GM12878 (cell line): ENCODE measurements at regions not wholly inside any gene's neighbourhood (a gene's known extent, or its start where the extent isn't known, plus 50 kb on each side); places are given as distances from the start of the nearest gene placed in this dataset.

Experiments
- CBX5 ChIP-seq: sonication (generic); IDR thresholded peaks from 2 replicates; pipeline ENCODE4 v1.6.1; 2016; ENCODE audit warnings: low read depth, moderate library complexity, mild to moderate bottlenecking, inconsistent platforms
- EZH2 ChIP-seq: IDR thresholded peaks from 2 replicates; pipeline ENCODE4 v1.6.1; 2012; ENCODE audit warnings: low read depth, mild to moderate bottlenecking, control low read depth, inconsistent platforms, low read length, borderline replicate concordance; ENCODE audit not compliant: control insufficient read depth
- POLR2AphosphoS5 ChIP-seq: IDR thresholded peaks from 2 replicates; pipeline ENCODE4 v1.6.1; 2011; ENCODE audit warnings: mild to moderate bottlenecking, low read length, inconsistent platforms
- SIN3A ChIP-seq: IDR thresholded peaks from 2 replicates; pipeline ENCODE4 v1.6.1; 2012; ENCODE audit warnings: low read depth, low read length, improper control_type of control experiment
- SP1 ChIP-seq: IDR thresholded peaks from one replicate; pipeline ENCODE4 v1.6.1; 2011; ENCODE audit warnings: low read depth, low read length
- SPI1 ChIP-seq: IDR thresholded peaks from 2 replicates; pipeline ENCODE4 v1.6.1; 2011; ENCODE audit warnings: low read depth, mild to moderate bottlenecking, low read length, moderate library complexity, borderline replicate concordance; ENCODE audit not compliant: insufficient read depth
- TF ChIP-seq, protein P1 (sequence below): IDR thresholded peaks from 2 replicates; pipeline ENCODE4 v1.6.1; 2011; ENCODE audit warnings: mild to moderate bottlenecking, low read depth, low read length, moderate library complexity; ENCODE audit not compliant: insufficient replicate concordance
- TF ChIP-seq, protein P2 (sequence below), 3 experiments: IDR thresholded peaks in 2 of 3; conservative IDR thresholded peaks in 1 of 3; 2 replicates each; pipeline ENCODE4 v1.5.1; 2011; ENCODE audit warnings: low read depth in 3 of 3, low read length in 3 of 3, mild to moderate bottlenecking in 3 of 3, control low read depth in 2 of 3, moderate library complexity in 2 of 3, inconsistent platforms in 1 of 3, mixed read lengths in 1 of 3; ENCODE audit not compliant: control insufficient read depth in 2 of 3, insufficient read depth in 1 of 3; ENCODE audit errors: extremely low read depth in 1 of 3

DNA sequence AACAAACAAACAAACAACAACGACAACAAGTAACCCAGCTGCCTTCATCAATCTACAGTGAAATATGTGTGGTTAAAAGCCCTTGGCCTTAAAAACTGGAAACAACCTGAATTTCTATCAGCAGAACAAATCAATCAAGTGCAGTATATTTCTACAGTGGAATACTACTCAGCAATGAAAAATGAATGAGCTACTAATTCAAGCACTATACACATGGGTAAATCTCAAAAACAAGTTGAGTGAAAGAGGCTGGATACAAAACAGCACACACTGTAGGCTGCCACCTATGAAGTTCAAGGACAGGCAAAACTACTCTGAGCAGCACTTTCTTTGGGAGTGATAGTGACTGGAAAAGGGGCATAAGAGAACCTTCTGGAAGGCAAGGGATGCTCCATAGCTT, 395.5 kb upstream of the PROK2 start:
- TF ChIP-seq SPI1, result no peak
- no peak for TF ChIP-seq SP1
- TF ChIP-seq POLR2AphosphoS5, result no peak
- TF ChIP-seq EZH2, result no peak
- no peak for TF ChIP-seq CBX5
- TF ChIP-seq, protein P1, sequence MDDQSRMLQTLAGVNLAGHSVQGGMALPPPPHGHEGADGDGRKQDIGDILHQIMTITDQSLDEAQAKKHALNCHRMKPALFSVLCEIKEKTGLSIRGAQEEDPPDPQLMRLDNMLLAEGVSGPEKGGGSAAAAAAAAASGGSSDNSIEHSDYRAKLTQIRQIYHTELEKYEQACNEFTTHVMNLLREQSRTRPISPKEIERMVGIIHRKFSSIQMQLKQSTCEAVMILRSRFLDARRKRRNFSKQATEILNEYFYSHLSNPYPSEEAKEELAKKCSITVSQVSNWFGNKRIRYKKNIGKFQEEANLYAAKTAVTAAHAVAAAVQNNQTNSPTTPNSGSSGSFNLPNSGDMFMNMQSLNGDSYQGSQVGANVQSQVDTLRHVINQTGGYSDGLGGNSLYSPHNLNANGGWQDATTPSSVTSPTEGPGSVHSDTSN, result no peak
- no peak for TF ChIP-seq SIN3A
- TF ChIP-seq, protein P2, sequence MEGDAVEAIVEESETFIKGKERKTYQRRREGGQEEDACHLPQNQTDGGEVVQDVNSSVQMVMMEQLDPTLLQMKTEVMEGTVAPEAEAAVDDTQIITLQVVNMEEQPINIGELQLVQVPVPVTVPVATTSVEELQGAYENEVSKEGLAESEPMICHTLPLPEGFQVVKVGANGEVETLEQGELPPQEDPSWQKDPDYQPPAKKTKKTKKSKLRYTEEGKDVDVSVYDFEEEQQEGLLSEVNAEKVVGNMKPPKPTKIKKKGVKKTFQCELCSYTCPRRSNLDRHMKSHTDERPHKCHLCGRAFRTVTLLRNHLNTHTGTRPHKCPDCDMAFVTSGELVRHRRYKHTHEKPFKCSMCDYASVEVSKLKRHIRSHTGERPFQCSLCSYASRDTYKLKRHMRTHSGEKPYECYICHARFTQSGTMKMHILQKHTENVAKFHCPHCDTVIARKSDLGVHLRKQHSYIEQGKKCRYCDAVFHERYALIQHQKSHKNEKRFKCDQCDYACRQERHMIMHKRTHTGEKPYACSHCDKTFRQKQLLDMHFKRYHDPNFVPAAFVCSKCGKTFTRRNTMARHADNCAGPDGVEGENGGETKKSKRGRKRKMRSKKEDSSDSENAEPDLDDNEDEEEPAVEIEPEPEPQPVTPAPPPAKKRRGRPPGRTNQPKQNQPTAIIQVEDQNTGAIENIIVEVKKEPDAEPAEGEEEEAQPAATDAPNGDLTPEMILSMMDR (IDR thresholded peaks at IDR 0.05 in 2 of 3, conservative IDR thresholded peaks at IDR 0.05 in 1 of 3; ENCODE audit: control insufficient read depth in 2 of 3, extremely low read depth in 1 of 3, insufficient read depth in 1 of 3, low read depth in 3 of 3, low read length in 3 of 3), result no peak
